NCI-H2081 treated with DMSO at 0.1 percent for 48 hours (cell line): ENCODE measurements at regions not wholly inside any gene's neighbourhood (a gene's known extent, or its start where the extent isn't known, plus 50 kb on each side); places are given as distances from the start of the nearest gene placed in this dataset.

Experiments
- DNase-seq: peaks from one replicate; lab custom pipeline; 2025; lab: John Stamatoyannopoulos, UW

GRCh38 chr5:164688437-164688836 is 1183.0 kb downstream of the MAT2B start:
- DNase-seq = peak; percentile 7

- DNase-seq = no peak
Observed at GRCh38 chr5:164708831-164709230, 1203.4 kb downstream of the MAT2B start.

GRCh38 chr5:164713682-164714081 is 1208.3 kb downstream of the MAT2B start:
- DNase-seq = no peak

GRCh38 chr5:164721116-164721515 is 1215.7 kb downstream of the MAT2B start:
- no peak for DNase-seq

GRCh38 chr5:164721656-164722055 is 1216.2 kb downstream of the MAT2B start:
- no peak for DNase-seq

GRCh38 chr5:164722702-164723101 is 1217.3 kb downstream of the MAT2B start:
- DNase-seq = no peak

GRCh38 chr5:164727012-164727411 is 1221.6 kb downstream of the MAT2B start:
- DNase-seq = no peak

GRCh38 chr5:164728733-164729132 is 1223.3 kb downstream of the MAT2B start:
- DNase-seq = no peak

- no peak for DNase-seq
Observed at GRCh38 chr5:164735334-164735733, 1229.9 kb downstream of the MAT2B start.

- no peak for DNase-seq
Observed at GRCh38 chr5:164741376-164741775, 1236.0 kb downstream of the MAT2B start.

- no peak for DNase-seq
Observed at GRCh38 chr5:164742025-164742424, 1236.6 kb downstream of the MAT2B start.

- DNase-seq = no peak
Observed at GRCh38 chr5:164746723-164747122, 1241.3 kb downstream of the MAT2B start.

- DNase-seq = no peak
Observed at GRCh38 chr5:164747371-164747770, 1242.0 kb downstream of the MAT2B start.

GRCh38 chr5:164748861-164749260 is 1243.4 kb downstream of the MAT2B start:
- DNase-seq = no peak

GRCh38 chr5:164753434-164753833 is 1248.0 kb downstream of the MAT2B start:
- no peak for DNase-seq

GRCh38 chr5:164763206-164763605 is 1257.8 kb downstream of the MAT2B start:
- no peak for DNase-seq

GRCh38 chr5:164772122-164772521 is 1266.7 kb downstream of the MAT2B start:
- DNase-seq = no peak

GRCh38 chr5:164784230-164784629 is 1278.8 kb downstream of the MAT2B start:
- DNase-seq = no peak

GRCh38 chr5:164798110-164798509 is 1292.7 kb downstream of the MAT2B start:
- no peak for DNase-seq

- no peak for DNase-seq
Observed at GRCh38 chr5:164799391-164799790, 1294.0 kb downstream of the MAT2B start.

- no peak for DNase-seq
Observed at GRCh38 chr5:164801910-164802309, 1296.5 kb downstream of the MAT2B start.

- no peak for DNase-seq
Observed at GRCh38 chr5:164809821-164810220, 1304.4 kb downstream of the MAT2B start.

- no peak for DNase-seq
Observed at GRCh38 chr5:164818445-164818844, 1313.0 kb downstream of the MAT2B start.

- no peak for DNase-seq
Observed at GRCh38 chr5:164824671-164825070, 1319.3 kb downstream of the MAT2B start.

- no peak for DNase-seq
Observed at GRCh38 chr5:164832516-164832915, 1327.1 kb downstream of the MAT2B start.
